G401.6 (cell line): ENCODE measurements at regions not wholly inside any gene's neighbourhood (a gene's known extent, or its start where the extent isn't known, plus 50 kb on each side); places are given as distances from the start of the nearest gene placed in this dataset.
"Not testable (repeated sequence)": the region's sequence is repeated elsewhere in the genome, so short reads cannot be mapped to it uniquely, and the experiment has no call there.

Experiments
- FAIRE-seq: peaks from 2 replicates; lab custom pipeline; 2012; peaks lifted over from hg19 to GRCh38; lab: Jason Lieb, UNC

DNA sequence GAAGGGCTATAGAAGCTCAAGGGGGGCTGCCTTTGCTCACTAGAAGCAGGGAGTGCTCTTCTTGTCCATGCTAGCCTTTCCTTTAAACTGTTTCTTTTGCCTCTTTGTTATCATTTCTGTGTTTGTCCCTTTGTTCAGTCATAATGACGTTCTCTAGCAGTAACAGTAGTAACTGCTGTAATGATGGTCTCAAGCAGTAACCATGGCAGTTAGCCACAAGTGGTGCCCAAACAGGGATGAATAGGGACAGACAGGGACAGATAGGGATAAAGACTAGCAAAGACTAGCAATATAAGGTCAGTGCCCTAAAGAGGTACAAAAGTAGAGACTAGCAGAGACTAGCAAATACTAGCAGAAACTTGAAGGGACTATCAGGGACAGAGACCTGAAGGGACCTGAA is 869.0 kb upstream of the PRR20A start:
- FAIRE-seq = no peak

DNA sequence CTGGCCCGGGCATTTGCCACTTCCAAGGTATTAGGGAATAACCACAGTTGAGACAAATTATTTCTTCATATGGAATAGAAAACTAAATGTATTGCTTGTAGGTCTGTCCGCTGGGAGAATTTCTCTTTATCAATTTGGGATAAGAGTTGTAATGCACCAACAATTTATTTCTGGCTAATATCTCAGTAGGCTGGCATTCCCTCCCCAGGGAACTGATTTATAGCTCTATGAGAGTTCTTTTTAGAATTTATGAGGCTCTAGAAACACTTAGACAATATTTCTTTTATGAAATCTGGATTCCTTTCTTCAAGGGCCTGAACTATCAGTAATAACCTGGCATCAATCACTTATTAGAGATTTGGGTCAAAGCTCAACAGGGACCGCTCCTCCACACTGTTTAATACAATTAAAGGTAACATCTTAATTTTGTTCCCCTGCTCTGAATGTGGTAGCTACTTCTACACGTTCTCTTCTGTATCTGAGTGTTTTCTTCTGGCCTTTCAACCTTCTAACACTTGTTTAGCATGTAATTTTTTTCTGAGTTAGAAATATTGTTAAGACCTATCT is 857.4 kb upstream of the PRR20A start:
- FAIRE-seq = no peak

DNA sequence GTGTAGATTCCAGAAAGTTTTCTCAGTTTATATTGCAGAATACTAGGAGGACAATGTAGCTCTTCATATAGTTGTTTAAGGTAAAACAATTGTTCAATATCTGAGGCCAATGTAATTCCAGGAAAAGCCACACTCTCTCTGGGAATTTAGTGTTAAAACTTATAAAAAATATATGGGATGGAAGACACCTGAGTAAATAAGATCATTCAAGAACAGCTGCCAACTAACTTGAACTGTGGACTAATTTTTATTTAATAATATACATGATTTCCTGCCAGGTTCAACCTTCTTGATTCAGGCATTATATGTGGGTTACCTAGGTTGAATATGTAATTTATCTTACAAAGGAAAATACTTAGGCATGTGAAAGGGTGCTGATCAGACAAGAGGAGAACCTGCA is 841.1 kb upstream of the PRR20A start:
- no peak for FAIRE-seq

DNA sequence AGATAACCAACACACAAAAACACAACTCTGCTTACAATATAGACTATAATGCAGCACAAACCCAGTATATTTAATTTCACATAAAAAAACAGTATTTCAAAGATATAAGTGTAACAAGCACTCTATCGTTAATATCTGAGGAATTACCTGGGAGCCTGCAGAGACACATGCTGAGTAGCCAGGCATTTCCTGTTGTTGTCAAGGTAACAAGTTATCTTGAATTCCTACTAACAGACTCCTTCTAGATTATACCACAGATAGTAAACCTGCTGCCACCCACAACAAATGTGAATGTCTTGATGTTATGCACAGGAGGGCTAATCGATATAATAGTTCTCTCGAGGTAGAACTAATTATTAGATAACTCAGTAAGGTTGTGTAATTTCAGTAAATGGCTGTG is 826.0 kb upstream of the PRR20A start:
- no peak for FAIRE-seq

DNA sequence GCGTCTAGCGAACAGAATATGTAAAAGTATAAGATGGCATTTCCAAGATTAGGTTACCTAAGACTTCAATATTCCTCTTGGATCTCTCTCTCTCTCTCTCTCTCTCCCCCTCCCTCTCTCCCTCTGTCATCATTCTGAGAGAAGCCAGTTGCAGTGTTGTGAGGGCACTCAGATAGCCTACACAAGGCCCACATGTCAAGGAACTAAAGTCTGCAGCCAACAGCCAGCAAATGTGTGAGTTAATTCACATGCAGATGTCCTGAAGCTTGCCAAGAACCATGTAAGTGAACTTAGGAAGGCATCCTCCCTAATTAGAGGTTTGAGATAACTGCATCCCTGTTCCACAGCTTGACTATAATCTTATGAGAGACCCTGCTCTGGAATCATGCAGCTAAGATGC is 822.9 kb upstream of the PRR20A start:
- FAIRE-seq = no peak

DNA sequence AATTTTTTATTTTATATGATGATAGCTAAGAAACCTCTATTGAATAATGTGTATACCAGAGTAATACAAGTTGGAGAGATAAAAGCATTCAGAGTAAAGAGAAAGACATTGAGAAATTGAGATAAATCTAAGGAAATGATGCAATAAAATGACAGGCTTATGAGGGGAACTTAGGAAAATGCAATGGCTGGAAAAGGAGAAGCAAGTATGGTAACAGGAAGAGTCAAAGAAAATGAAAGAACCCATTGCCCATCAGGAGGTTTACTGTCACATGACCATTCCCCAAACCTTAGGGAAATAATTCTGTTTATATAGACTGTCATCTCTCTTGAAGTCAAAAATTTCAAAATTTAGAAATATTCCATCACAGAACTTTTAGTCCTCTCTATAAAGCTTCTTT is 808.0 kb upstream of the PRR20A start:
- no peak for FAIRE-seq

DNA sequence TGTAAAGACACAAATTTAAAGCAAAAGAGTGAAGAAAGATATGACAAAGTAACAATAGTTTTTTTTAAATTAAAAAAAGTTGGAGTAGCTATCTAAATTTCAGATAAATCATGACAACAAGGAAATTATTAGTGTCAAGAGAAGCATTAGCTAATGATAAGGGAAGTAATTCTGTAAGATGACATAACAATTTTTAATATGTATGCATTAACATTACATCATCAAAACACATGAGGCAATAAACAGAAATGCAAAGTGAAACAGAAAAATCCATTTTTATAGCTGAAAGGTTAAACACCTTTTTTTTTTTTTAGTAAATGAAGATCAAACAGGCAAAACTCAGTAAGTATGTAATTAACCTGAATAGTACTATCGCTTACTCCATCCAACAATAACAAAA is 804.9 kb upstream of the PRR20A start:
- no peak for FAIRE-seq

DNA sequence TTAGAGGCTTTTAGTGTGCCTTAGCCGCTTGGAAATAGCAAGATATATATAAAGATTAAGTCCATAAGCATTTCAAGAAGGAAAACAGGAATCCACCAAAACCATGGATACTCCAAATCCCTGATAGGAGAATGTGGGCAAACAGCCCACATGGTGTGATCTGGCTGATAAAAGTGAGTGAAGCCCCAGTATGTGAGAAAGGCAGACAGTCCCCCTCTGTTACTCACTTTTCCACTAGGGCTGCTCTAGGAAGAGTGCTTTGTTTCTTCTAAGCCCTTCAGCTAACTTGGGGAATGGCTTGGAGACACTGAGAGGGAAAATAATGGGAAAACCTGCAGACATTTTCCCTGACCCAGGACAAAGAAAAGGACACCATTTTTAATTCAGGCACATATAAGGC is 802.3 kb upstream of the PRR20A start:
- no peak for FAIRE-seq

DNA sequence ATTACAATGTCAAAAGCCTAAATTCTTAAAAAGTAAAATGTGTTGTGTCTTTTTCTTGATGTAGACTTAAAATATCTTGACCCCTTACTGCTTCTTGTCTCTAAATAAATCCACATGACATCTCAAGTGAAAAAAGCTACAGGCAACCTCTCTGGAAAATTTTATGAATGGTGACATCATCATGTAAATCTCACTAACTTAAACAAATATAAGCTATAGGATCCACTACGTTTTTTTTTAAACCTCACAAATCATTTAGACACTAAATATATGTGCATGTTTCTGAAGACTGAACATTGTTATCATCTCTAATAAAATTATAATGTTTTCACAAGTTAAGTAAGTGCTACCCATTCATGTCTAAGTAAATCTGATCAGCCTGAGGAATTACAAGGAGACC is 793.7 kb upstream of the PRR20A start:
- FAIRE-seq = no peak

DNA sequence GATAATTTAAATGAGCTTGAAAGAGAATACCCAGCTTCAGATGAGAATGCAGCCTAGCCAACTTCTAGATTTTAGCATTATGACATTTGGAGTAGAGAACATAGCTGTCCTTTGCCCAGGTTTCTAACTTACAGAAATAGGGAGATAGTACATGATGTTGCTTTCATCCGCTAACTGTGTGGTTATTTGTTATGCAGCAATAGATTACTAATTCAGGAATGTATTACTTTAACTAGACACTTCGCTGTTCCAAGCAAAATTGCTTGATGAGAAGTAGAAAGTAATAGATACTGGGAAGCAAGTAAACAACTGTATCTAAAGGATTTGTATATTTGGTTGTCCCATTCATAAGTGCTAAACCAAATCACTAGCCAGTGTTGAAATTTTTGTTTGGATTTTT is 790.9 kb upstream of the PRR20A start:
- FAIRE-seq = no peak

DNA sequence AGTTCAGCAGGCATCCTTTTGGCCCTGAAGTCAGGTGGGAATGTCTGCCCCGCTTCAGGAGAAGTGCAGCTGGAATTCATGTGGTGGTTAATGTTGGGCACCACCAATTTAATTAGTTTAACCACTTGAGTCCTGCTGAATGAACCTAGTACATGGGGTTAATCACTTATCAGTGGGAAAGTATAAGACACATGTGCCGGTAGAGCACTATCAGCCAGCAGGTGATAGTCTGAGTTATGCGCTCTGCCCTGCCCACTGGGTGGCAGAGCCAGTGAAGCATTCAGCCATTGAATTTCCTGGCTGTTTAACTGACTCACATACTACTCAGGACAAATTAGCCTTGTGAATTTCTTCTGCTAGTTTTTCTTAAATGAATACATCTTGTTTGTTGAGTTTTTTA is 789.7 kb upstream of the PRR20A start:
- FAIRE-seq = no peak

DNA sequence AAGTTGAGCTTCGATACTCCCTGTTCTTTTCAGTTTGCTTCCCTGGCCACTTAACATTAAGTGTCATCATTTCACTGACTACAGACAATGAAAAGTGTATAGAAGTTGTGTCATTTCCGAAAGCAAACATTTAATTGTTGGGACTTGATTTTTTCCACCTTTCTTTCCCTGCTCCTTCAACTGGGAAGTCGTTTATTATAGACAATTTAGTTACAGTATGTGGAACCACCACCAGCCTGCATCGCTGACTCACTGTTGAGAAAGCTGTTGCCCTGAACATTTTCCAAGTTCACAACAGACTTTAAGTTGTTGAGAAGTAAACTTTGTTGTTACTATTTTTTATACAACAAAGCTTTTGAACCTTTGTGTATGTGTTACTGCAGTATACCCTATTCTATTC is 788.4 kb upstream of the PRR20A start:
- FAIRE-seq = no peak

DNA sequence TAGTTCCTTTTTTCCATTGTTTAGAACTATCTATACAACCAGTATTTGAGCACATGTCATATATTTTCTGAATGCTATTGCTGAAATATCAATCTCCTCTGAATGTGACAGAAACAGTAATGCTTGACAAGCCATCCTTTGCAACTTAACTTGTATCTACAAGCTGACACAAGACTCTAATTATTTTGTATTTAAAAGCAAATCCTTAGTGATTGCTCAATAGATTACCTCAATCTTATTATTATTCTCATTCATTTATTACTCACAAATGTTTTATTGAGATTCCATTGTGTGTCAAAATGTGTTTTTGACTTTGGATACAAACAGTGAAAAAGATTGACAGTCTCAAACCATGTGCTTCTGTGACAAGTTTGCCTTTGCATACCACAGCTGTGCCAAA is 787.8 kb upstream of the PRR20A start:
- no peak for FAIRE-seq

DNA sequence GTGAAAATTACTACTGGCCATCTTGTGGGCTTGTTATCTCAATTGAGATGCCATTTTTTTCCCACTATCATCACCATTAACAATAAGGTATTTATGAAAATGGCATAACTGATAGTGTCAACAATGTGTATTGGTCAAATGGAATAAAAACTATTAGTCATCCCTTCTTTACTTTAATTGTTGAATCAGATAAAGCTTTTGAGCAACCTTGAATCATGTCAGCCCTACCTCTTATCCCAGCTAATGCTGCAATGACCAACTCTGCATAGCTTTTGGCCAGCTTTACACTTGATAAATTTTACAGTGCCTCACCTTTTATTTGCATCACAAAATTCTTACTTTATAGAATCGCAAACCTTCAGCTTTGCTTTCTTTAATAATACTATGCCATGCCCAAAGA is 784.0 kb upstream of the PRR20A start:
- no peak for FAIRE-seq

DNA sequence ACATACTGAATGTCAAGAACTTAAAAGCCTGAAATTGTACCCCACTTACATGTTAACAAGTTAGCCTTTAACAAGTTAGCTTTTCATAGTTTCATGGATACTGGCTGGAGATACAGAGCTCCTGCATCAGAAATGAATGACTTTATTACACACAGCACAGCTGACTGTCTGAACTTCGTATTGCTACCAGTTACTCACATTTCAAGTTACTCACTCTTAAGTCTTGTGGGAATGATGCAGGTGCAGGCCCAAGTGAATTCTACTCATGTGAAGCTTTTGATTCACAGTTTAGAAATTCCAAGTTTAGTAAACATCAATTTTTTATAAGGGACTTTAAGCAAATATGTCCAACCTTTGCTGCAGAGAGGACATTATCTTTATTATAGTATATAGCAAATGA is 762.2 kb upstream of the PRR20A start:
- FAIRE-seq = no peak

DNA sequence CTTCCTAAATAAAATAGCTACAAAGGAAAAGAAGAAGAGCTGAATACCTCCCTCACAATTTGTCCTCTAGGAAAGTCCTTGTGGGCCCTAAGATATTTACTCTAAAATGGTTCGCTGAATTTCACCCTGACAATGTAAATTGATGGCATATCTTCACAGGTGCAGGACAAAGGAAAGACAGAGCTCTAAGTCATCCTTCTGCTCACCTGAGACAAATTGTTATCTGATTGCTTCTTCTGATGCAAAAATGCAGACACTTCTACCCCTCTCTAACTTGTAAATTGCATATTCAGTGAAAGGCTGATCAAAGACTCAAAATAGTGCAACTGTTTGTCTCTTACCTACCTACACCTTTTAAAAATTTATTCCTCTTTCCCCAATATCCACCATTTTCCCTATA is 747.2 kb upstream of the PRR20A start:
- no peak for FAIRE-seq

DNA sequence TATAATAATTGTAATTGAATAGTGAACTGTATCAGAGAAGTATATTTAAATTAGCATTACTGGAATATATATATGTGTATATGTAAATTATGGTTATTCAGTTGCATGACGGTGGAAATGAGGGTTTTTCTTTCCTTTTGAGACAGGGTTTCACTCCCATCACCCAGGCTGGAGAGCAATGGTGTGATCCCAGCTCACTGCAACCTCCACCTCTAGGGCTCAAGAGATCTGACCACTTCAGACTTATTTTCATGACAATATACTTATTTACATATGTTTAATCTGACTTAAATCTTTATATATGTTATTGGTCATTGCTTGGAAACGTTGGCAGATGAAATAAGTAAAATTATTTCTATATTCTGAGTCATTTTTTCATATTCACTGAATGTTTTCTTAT is 744.4 kb upstream of the PRR20A start:
- no peak for FAIRE-seq

DNA sequence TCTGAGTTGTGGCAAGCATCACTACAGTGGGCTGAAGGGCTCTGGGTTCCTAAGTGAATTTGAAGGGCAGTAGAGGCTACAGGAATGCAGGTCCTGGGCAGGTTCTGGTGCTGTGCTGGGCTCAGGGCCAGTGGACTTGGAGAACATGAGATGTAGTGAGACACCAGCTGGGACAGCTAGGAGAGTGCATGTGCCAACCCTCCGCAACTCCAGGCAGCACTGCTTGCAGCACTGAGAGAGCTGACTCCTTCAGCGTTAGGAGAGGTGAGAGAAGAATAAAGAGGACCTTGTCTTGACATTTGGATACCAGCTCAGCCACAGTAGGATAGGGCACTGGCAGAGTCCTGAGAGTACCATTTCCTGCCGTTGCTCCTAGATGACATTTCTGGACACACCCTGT is 739.9 kb upstream of the PRR20A start:
- FAIRE-seq = no peak

DNA sequence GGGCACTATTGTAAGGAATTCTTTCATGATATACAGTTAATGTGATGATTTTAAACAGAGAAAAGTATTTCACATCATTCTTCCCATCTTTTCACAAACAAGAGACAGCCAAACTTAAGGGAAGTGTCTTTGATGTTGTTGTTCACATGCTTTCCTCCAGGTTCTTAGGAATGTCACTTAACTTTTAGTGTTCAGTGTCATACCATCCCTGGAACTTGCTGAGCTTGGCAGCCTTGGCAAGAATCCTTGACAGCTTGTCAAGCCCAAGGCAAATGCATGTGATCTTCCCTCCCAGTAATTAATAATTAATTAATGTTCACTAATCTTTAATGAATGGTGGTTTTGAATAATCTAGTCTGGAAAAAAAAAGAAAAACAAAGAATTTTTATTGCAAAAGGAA is 727.9 kb upstream of the PRR20A start:
- no peak for FAIRE-seq

DNA sequence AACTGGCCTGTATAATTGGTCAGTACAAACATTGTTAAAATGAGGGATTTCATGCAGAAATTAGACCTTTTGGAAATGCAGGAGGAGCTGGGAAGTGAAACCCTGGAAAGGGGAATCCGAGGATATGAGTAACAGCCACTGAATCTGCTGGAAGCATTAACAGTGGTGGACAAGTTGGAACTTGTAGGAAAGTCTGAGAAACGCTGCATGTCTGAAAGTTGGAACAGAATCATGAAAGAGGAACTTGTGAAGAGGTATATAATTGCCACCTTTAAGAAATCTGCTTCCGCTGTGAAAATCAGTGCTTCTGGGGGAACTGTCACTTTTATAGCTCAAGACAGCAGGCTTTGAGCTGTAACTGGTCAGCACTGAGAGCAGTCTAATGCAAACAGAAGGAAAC is 716.5 kb upstream of the PRR20A start:
- no peak for FAIRE-seq

DNA sequence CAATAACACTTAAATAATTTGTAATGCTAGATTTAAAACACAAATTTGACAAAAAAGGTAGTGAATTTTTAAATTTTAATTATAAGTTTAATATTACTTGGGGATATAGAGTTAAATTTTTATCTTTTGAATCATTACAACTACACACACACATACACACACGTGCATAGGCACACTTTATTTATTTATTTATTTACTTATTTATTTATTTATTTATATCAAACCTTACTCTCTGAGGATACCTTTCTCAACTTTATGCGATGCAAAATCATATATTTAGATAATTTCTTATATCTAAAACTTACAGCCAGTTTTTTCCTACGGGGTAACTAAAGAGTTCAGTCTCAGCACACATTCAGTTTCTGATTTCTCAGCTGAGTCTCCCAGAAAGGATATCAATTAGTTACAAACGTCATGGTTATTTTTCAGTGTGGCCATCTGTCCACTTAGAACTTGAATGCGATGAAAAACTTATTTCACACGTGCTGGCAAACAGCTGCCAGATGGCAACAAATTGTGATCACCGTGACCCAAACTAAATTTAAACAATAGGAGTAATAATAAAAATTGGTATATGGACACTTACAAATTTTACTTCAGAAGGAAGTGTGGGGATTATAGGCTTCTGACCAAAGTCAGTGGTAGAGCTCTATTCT is 683.1 kb upstream of the PRR20A start:
- FAIRE-seq = no peak

DNA sequence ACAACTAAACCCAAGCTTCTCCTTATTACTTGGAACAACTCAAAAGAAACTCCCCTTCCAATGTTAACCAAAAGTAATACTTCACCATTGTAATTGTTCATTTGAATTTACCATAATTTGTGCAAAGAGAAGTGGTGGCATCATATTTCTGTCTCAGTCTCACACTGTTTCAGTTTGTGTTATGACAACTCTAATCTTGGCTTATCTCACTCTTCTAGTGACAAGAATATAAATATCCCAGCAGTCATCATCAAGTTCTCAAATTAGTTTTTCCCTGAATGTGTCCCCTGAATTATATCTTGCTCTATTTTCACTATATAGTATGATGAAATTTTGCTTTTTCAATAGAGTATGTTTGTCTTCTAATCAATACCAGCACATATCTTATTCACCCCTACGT is 681.4 kb upstream of the PRR20A start:
- FAIRE-seq = no peak

DNA sequence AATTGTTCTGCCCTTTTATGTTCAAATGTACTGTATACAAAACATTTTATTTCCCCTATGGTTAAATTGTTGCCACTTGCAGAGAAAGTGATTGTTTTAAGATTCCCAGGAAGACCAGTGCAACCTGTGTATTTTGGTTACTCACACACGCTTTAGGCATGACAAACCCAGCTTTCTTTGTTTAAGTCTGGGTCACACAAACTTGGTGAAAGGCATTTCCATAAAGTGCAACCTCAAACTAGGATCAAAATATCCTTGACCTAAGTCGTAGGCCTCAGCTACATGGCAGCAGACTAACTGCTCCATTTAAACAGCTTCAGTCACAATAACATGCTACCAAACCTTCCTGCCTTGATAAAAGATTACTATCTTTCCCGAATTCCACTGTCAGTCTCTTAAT is 639.0 kb upstream of the PRR20A start:
- no peak for FAIRE-seq

DNA sequence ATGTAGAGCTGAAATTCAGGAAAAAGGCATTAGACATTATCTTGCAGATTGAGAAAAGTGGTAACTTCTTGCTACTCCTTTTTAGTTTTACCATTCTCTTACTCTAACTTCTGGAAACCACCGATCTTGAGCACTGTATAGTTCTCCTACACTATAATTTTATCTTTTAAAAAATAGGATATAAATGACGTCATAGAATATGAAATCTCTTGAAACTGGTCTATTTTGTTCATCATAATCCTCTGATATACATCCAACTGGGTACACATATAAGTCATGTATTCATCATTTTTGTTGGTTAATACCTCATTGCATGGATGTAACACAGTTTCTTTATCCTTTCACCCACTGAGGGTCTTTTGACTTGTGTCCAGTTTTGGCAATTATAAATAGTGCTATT is 629.9 kb upstream of the PRR20A start:
- no peak for FAIRE-seq

DNA sequence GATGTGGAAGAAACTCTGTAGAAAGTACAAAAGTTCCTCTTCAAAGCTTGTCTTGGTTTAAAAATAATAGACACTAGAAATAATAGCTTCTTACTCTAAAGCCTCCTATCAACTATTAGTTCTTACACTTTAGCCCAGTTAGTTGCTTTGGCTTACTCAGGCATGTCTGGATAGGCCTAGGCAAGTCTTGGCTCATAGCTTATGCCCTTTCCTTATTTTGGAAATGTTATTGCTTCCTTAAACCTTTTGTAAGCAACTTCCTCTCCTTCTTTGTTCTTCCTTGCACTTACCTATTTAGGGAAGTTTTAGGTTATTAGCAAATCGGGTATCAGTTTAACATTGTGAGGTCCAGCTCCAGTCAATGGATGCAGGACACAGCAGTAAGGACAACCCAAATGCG is 628.4 kb upstream of the PRR20A start:
- FAIRE-seq = not testable (repeated sequence)
